HS-5 (cell line): ENCODE measurements at regions not wholly inside any gene's neighbourhood (a gene's known extent, or its start where the extent isn't known, plus 50 kb on each side); places are given as distances from the start of the nearest gene placed in this dataset.
A peak's percentile ranks its signal among the peaks of the same experiment; 100 is the strongest.
"Not testable (repeated sequence)": the region's sequence is repeated elsewhere in the genome, so short reads cannot be mapped to it uniquely, and the experiment has no call there.

Experiments
- DNase-seq: peaks from one replicate; pipeline ENCODE4 v3.0.0-alpha.2; 2012; ENCODE audit warnings: low read depth

- no peak for DNase-seq
Measured at GRCh38 chr4:16450724-16451123, 224.5 kb upstream of the TAPT1 start.

GRCh38 chr4:16450031-16450430 lies 223.8 kb upstream of the TAPT1 start:
- DNase-seq, result no peak

- DNase-seq, result no peak
Measured at GRCh38 chr4:16449406-16449805, 223.1 kb upstream of the TAPT1 start.

GRCh38 chr4:16448241-16448840 lies 222.1 kb upstream of the TAPT1 start:
- no peak for DNase-seq

- DNase-seq, result no peak
Measured at GRCh38 chr4:16443504-16444088, 217.3 kb upstream of the TAPT1 start.

GRCh38 chr4:16442296-16442695 lies 216.0 kb upstream of the TAPT1 start:
- DNase-seq, result no peak

GRCh38 chr4:16439768-16440167 lies 213.5 kb upstream of the TAPT1 start:
- no peak for DNase-seq

GRCh38 chr4:16438986-16439385 lies 212.7 kb upstream of the TAPT1 start:
- DNase-seq, result no peak

- peak; percentile 14 for DNase-seq
Measured at GRCh38 chr4:16437836-16438235, 211.6 kb upstream of the TAPT1 start.

GRCh38 chr4:16431866-16432265 lies 205.6 kb upstream of the TAPT1 start:
- DNase-seq, result no peak

- peak; percentile 33 for DNase-seq
Measured at GRCh38 chr4:16418814-16419213, 192.5 kb upstream of the TAPT1 start.

GRCh38 chr4:16417198-16417597 lies 190.9 kb upstream of the TAPT1 start:
- no peak for DNase-seq

GRCh38 chr4:16416601-16417000 lies 190.3 kb upstream of the TAPT1 start:
- no peak for DNase-seq

- no peak for DNase-seq
Measured at GRCh38 chr4:16415751-16416150, 189.5 kb upstream of the TAPT1 start.

GRCh38 chr4:16413814-16414555 lies 187.7 kb upstream of the TAPT1 start:
- DNase-seq, result no peak

- DNase-seq, result no peak
Measured at GRCh38 chr4:16411501-16412085, 185.3 kb upstream of the TAPT1 start.

GRCh38 chr4:16393216-16393615 lies 166.9 kb upstream of the TAPT1 start:
- DNase-seq, result not testable (repeated sequence)

GRCh38 chr4:16391196-16391595 lies 164.9 kb upstream of the TAPT1 start:
- no peak for DNase-seq

- DNase-seq, result no peak
Measured at GRCh38 chr4:16387448-16387847, 161.2 kb upstream of the TAPT1 start.

- no peak for DNase-seq
Measured at GRCh38 chr4:16386711-16387320, 160.5 kb upstream of the TAPT1 start.

- DNase-seq, result no peak
Measured at GRCh38 chr4:16384576-16384975, 158.3 kb upstream of the TAPT1 start.

- no peak for DNase-seq
Measured at GRCh38 chr4:16382571-16382970, 156.3 kb upstream of the TAPT1 start.

- DNase-seq, result no peak
Measured at GRCh38 chr4:16377887-16378286, 151.6 kb upstream of the TAPT1 start.
